Neural progenitor cell (in vitro differentiated cells): ENCODE measurements at regions not wholly inside any gene's neighbourhood (a gene's known extent, or its start where the extent isn't known, plus 50 kb on each side); places are given as distances from the start of the nearest gene placed in this dataset.

Experiments used
- CTCF ChIP-seq: fragments of 200-600 bp; sonication (generic); IDR thresholded peaks from 2 replicates; pipeline ENCODE4 v1.5.1; 2017; ENCODE audit warnings: antibody characterized with exemption, mild to moderate bottlenecking
- EZH2 ChIP-seq: fragments of 200-600 bp; sonication (generic); IDR thresholded peaks from 2 replicates; pipeline ENCODE4 v1.6.1; 2017; ENCODE audit warnings: antibody characterized with exemption, mild to moderate bottlenecking, moderate library complexity

DNA sequence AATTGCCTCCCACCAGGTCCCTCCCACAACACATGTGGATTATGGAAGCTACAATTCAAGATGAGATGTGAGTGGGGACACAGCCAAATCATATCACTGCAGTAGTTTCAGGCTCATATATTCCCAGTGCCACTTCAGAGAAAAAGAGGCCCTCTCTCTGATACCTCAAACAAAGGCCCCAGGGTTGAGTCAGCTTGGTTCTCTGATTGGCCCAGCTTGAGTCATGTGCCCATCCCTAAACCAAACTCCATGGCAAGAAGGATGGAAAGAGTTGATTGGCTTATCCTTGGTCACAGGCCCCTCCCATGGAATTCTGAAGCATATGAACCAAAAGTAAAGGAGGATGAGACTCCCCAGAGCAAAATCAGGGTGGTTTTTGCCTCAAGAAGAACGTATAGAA is 75.9 kb upstream of the IRX6 start:
- no peak for TF ChIP-seq CTCF
- TF ChIP-seq EZH2 = no peak
